ENCODE measurements at regions not wholly inside any gene's neighbourhood (a gene's known extent, or its start where the extent isn't known, plus 50 kb on each side); places are given as distances from the start of the nearest gene placed in this dataset.

DNA sequence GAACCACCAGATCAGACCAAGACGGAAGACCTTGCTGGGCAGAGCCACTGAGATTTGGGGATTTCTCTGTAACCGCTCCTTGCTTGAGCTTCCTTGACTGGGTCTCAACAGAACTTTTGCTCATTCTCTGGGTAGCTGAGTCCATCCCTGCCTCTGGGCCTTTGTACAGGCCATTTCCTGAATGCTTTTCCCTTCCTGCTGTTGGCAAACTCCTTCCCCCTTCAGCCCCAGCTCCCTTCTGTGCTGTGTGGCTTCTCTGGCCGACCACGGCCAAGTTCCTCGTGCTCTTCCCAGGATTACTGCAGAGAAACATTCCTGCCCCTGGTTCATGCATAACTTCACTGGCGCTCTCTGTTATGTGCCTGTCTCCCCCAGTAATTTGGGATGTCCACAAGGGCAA lies 150.5 kb upstream of the GPR26 start:
- DNase-seq (ENCODE audit: low read depth) = no peak
- TF ChIP-seq, protein P1, sequence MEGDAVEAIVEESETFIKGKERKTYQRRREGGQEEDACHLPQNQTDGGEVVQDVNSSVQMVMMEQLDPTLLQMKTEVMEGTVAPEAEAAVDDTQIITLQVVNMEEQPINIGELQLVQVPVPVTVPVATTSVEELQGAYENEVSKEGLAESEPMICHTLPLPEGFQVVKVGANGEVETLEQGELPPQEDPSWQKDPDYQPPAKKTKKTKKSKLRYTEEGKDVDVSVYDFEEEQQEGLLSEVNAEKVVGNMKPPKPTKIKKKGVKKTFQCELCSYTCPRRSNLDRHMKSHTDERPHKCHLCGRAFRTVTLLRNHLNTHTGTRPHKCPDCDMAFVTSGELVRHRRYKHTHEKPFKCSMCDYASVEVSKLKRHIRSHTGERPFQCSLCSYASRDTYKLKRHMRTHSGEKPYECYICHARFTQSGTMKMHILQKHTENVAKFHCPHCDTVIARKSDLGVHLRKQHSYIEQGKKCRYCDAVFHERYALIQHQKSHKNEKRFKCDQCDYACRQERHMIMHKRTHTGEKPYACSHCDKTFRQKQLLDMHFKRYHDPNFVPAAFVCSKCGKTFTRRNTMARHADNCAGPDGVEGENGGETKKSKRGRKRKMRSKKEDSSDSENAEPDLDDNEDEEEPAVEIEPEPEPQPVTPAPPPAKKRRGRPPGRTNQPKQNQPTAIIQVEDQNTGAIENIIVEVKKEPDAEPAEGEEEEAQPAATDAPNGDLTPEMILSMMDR (conservative IDR thresholded peaks at IDR 0.05; ENCODE audit: low read depth, low read length) = no peak

DNA sequence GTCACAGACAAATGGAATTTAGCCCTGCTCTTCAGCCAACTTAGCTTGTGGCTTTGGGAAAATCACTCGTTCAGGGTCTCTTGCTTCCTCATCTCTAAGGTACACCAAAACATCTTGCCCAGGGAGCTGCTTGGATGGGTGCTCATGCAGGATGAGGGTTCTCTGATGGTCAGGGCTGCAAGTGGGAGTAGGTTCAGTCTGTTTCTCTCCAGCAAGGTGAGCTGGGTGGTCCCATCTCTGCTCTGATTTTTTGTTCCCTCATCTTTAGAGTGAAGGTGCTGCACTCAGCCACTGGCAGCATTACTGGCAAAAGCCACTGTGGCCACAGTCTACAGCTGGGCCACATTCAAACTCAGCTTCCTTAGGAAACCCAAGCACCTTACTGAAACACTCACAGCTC lies 149.9 kb upstream of the GPR26 start:
- TF ChIP-seq, protein P1 (conservative IDR thresholded peaks at IDR 0.05; ENCODE audit: low read depth, low read length) = no peak
- no peak for DNase-seq (ENCODE audit: low read depth)

More for the DNA sequence above, 150.5 kb upstream of the GPR26 start:
- no peak overlapping the region for H3K4me3 ChIP-seq (ENCODE audit: low read depth, low read length)

DNA sequence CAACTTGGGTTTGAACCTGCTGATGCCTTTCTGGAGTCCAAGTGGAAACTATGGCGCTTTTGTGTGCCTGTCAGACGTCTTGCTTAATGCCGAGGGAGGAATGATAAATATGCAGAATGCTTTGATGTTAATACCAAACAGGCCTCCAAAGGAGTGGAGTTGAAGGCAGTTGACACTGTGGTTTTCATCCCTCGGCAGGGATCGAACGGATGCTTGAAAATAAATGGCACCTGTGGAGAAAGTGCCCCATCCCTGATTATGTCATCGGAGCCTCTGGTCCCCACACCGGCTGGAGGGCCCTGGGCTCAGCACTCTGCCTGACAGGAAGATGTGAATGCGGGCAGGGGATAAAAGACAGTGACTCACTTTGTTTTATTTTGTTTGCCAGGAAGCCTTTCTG lies 148.7 kb upstream of the GPR26 start:
- no peak overlapping the region for H3K4me3 ChIP-seq (ENCODE audit: low read depth, low read length)
- no peak for DNase-seq (ENCODE audit: low read depth)
- TF ChIP-seq, protein P1 (conservative IDR thresholded peaks at IDR 0.05; ENCODE audit: low read depth, low read length) = no peak

More for the DNA sequence above, 149.9 kb upstream of the GPR26 start:
- H3K4me3 ChIP-seq (ENCODE audit: low read depth, low read length) = no peak overlapping the region

DNA sequence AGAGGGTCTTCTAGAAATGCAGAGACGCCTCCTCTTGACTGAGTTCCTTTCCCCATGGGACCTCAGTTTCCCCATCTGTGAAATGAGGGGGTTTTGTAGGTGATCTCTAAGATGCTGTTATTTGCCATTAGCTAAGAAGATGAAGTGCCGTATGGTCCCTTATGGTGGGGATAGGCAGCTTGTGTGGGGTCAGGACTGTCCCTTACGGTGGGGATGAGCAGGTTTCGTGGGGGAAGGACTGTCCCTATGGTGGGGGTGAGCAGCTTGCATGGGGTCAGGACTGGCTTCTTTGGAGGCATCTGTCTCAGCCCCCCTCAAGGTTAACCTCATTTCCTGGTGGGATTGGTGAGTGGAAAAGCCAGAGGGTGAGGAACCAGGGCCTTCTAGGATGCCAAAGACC lies 148.3 kb upstream of the GPR26 start:
- DNase-seq (ENCODE audit: low read depth) = no peak
- TF ChIP-seq, protein P1 (conservative IDR thresholded peaks at IDR 0.05; ENCODE audit: low read depth, low read length) = no peak
- no peak overlapping the region for H3K4me3 ChIP-seq (ENCODE audit: low read depth, low read length)

DNA sequence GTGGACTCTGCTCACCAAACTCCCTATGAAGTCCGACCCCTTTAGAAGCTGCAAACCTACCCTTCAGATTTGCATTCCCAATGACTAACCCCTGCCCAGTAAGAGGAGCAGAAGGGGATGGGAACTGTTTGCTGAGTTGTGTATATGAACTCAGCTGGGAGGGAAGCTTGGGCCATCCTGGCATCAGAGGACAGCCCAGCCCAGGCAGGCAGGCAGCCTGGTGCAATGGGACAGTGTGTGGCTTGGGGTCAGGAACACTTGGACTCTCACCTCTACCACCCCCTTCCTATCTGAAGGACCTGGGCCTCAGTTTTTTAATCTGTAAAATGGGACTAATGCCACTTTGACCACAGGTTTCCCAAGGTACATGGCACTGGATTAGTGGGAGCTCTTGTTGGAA lies 147.4 kb upstream of the GPR26 start:
- H3K4me3 ChIP-seq (ENCODE audit: low read depth, low read length) = no peak overlapping the region
- DNase-seq (ENCODE audit: low read depth) = no peak
- TF ChIP-seq, protein P1 (conservative IDR thresholded peaks at IDR 0.05; ENCODE audit: low read depth, low read length) = no peak

DNA sequence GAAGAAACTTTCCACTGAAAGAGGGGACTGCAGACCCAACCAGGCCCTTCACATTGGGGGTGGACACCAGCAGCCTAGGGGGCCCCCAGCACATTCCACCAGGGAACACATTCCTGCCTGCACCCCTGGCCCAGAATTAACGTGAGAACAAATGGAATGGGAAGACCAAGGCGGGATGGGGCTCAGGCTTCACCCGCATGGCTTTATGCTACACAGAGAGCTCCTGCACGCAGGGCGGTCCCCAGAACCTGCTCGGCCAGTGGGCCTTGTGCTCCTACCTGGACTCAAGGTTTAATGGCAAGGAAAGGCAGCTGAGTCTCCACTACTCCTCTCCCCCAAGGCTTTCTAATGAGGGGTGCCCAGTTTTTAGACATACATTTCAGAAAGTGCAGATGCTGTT lies 146.3 kb upstream of the GPR26 start:
- DNase-seq (ENCODE audit: low read depth) = no peak
- TF ChIP-seq, protein P1 (conservative IDR thresholded peaks at IDR 0.05; ENCODE audit: low read depth, low read length) = no peak
- H3K4me3 ChIP-seq (ENCODE audit: low read depth, low read length) = no peak overlapping the region

DNA sequence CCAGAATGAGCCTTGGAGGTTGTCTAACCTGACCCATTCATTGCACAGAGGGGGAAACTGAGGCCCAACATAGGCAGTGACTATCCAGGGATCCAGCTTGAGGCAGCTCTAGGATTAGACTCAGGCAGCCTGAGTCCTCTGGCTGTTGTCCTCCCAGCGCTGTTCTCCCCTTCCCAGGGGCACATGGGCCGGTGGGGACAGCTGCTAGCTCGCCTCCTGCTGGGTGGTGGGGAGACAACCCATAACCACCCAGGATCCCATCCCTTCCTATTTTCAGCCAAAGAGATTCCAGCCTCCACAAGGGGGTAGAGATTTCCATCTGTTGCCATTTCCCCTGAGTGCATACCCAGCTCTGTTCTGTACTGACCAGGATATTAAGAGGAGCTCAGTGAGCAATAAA lies 145.1 kb upstream of the GPR26 start:
- TF ChIP-seq, protein P1 (conservative IDR thresholded peaks at IDR 0.05; ENCODE audit: low read depth, low read length) = no peak
- no peak overlapping the region for H3K4me3 ChIP-seq (ENCODE audit: low read depth, low read length)
- DNase-seq (ENCODE audit: low read depth) = no peak
